Testis (tissue), 2 donors: ENCODE measurements at regions not wholly inside any gene's neighbourhood (a gene's known extent, or its start where the extent isn't known, plus 50 kb on each side); places are given as distances from the start of the nearest gene placed in this dataset.

Source experiments
- DNase-seq: peaks from one replicate; pipeline ENCODE4 v3.0.0-alpha.2; 2019
- H3K27ac ChIP-seq, 2 donors: fragments of 200-600 bp; sonication (generic); one replicate each; pipeline ENCODE4 v1.5.1; 2019
- H3K27me3 ChIP-seq: fragments of 200-600 bp; sonication (generic); one replicate; pipeline ENCODE4 v1.5.1; 2019
- H3K36me3 ChIP-seq: fragments of 200-600 bp; sonication (generic); one replicate; pipeline ENCODE4 v1.5.1; 2017; ENCODE audit warnings: low read depth; ENCODE audit errors: missing control alignments
- H3K4me1 ChIP-seq: fragments of 200-600 bp; sonication (generic); one replicate; pipeline ENCODE4 v1.5.1; 2019
- H3K4me3 ChIP-seq, 2 donors: fragments of 200-600 bp; sonication (generic); one replicate each; pipeline ENCODE4 v1.5.1; 2017 to 2019
- H3K9me3 ChIP-seq: fragments of 200-600 bp; sonication (generic); one replicate; pipeline ENCODE4 v1.5.1; 2017
- POLR2A ChIP-seq: fragments of 450-650 bp; IDR thresholded peaks from one replicate; pipeline ENCODE4 v1.6.1; 2017; ENCODE audit warnings: antibody characterized with exemption, mild to moderate bottlenecking, moderate library complexity
- WGBS, 2 donors: methylation state at CpG; one replicate each; pipeline ENCODE4 v1.1.5; 2018; 5-methylcytosine and 5-hydroxymethylcytosine counted together
- intact Hi-C: fragments of 100-400 bp; cut with DNase I; formaldehyde crosslinking; loops from one replicate; pipeline ENCODE4 v1.15.1; 2023; ENCODE audit warnings: low total_unique reads
- TF ChIP-seq, protein P1 (sequence below), 3 experiments: fragments of 450-650 bp in 2 of 3; fragments of 200-600 bp in 1 of 3; sonication (generic) in 1 of 3; IDR thresholded peaks; one replicate each; pipeline ENCODE4 v1.5.1; 2016 to 2019; ENCODE audit warnings: antibody characterized with exemption in 3 of 3, mild to moderate bottlenecking in 2 of 3, moderate library complexity in 1 of 3

DNA sequence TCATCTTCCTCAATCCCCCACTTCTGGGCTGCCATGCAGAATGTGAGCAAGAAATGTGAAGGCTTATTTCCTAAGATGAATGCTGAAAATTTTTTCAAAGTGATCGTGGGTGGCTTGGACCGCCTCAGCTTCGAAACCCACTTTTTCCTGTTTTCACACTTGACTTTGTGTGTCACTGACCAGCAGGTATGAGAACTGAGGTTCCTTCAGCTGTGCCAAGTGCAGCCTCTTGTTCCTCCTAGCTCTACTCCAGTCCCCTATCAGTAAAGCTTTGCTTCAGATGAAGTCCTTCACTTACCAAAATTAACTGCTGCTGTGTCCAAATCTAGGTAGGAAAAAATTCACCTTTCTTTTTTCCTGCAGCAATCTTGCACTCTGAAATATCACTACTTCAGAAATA is 382.6 kb downstream of the DTWD2 start:
- no peak overlapping the region for H3K4me3 ChIP-seq
- 84 to 91% methylated on average over 3 of the region's 3 CpGs for WGBS, 2 donors
- H3K27ac ChIP-seq: no peak overlapping the region
- TF ChIP-seq, protein P1, sequence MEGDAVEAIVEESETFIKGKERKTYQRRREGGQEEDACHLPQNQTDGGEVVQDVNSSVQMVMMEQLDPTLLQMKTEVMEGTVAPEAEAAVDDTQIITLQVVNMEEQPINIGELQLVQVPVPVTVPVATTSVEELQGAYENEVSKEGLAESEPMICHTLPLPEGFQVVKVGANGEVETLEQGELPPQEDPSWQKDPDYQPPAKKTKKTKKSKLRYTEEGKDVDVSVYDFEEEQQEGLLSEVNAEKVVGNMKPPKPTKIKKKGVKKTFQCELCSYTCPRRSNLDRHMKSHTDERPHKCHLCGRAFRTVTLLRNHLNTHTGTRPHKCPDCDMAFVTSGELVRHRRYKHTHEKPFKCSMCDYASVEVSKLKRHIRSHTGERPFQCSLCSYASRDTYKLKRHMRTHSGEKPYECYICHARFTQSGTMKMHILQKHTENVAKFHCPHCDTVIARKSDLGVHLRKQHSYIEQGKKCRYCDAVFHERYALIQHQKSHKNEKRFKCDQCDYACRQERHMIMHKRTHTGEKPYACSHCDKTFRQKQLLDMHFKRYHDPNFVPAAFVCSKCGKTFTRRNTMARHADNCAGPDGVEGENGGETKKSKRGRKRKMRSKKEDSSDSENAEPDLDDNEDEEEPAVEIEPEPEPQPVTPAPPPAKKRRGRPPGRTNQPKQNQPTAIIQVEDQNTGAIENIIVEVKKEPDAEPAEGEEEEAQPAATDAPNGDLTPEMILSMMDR (IDR thresholded peaks at IDR 0.05): no peak
- no peak for TF ChIP-seq POLR2A
- H3K36me3 ChIP-seq: no peaks in the 10 kb centered on the region
- no peaks in the 10 kb centered on the region for H3K27me3 ChIP-seq
- intact Hi-C loops: no loop called here
- no peaks in the 10 kb centered on the region for H3K9me3 ChIP-seq
- no peaks in the 10 kb centered on the region for H3K4me1 ChIP-seq
- DNase-seq: no peak

DNA sequence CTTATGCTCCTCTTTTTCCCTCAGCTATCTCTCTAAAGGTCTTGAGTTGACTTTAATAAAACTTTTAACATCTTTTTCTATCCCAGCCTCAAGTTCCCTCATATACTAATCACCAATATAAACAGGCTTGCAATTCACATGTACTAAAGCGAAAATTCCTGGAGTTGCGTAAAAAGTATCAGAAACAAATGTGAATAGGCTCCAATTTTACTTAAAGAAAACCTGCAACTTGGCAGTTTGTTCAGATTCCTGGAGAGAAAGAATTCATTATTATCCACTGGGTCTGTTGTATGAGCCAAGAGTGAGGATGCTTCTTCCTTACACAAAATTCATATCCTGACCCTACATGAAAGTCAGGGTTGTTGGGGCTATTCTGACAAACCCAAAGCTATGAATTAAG is 384.2 kb downstream of the DTWD2 start:
- Histone ChIP-seq H3K27ac (no peak overlapping the region), H3K9me3 (no peaks in the 10 kb centered on the region), H3K4me1 (no peaks in the 10 kb centered on the region), H3K4me3 (no peak overlapping the region), H3K36me3 (no peaks in the 10 kb centered on the region), H3K27me3 (no peaks in the 10 kb centered on the region)
- no peak for DNase-seq
- TF ChIP-seq, protein P1 (IDR thresholded peaks at IDR 0.05): no peak
- TF ChIP-seq POLR2A: no peak
- WGBS, 2 donors: 20 to 87% methylated on average over 2 of the region's 2 CpGs
- intact Hi-C loops: no loop called here

DNA sequence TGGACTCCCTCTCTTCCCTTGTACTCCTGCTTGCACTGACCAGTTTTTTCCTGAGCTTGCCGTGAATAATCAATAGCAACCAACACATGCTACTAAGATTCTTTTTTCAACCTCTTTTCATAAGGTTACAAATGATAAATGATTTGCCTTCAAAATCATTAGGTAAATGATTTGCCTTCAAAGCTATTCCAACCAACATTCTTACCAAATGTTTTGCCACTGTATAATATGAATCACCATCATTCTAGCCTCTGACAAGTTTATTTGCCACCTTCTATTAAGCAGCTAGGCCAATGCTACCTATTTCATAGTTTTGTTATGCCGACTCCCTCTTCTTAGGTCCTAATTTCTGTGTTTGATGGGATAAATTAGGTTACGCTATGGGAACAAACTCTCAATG is 385.1 kb downstream of the DTWD2 start:
- Histone ChIP-seq H3K4me1 (no peaks in the 10 kb centered on the region), H3K4me3 (no peak overlapping the region), H3K36me3 (no peaks in the 10 kb centered on the region), H3K27ac (no peak overlapping the region), H3K27me3 (no peaks in the 10 kb centered on the region), H3K9me3 (no peaks in the 10 kb centered on the region)
- intact Hi-C loops: no loop called here
- no peak for TF ChIP-seq POLR2A
- TF ChIP-seq, protein P1 (IDR thresholded peaks at IDR 0.05): no peak
- no peak for DNase-seq
- 95 to 96% methylated on average over 3 of the region's 3 CpGs for WGBS, 2 donors

DNA sequence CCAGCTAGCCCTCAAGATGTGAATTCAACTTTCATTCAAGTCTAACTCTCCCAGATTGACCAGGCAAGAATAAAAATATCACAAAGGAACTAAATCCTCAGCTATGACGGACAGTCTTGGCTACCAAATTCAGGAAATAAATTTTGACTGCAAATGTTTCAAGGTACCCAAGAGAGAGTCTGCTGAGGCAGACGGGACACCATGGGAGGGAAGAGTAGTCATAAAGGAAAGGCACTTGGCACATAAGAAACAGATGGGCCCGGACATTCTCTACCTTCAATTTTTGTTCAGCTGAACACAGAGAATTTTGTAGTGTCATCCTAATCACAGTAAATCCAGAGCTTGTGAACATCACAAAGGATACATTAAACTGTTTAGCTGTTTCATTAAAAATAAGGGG is 390.0 kb downstream of the DTWD2 start:
- WGBS, 2 donors: 85 to 93% methylated on average over 3 of the region's 3 CpGs
- H3K4me1 ChIP-seq: no peaks in the 10 kb centered on the region
- intact Hi-C loops: no loop called here
- H3K36me3 ChIP-seq: no peaks in the 10 kb centered on the region
- no peak for DNase-seq
- no peaks in the 10 kb centered on the region for H3K27me3 ChIP-seq
- no peaks in the 10 kb centered on the region for H3K9me3 ChIP-seq
- no peak overlapping the region for H3K27ac ChIP-seq
- no peak overlapping the region for H3K4me3 ChIP-seq
- TF ChIP-seq, protein P1 (IDR thresholded peaks at IDR 0.05): no peak
- no peak for TF ChIP-seq POLR2A

DNA sequence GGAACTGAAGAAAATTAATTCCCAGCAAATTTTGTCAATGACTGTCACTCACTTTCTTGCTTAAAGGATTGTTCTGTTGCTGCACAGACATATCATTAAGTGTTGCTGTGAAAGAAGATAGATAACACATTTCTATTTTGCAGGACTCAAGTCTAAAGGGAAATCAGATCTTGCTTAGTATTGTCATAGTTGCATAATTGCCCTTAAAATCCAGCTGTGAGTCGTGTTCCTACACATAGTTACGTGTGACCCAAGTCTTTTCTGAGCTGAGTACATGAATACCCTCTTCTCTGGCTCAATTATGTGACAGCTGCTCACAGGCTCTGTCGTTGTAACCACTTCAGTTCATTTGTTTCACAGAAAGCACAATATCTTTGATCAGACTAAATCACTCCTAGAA is 390.8 kb downstream of the DTWD2 start:
- Histone ChIP-seq H3K27me3 (no peaks in the 10 kb centered on the region), H3K27ac (no peak overlapping the region), H3K36me3 (no peaks in the 10 kb centered on the region), H3K4me1 (no peaks in the 10 kb centered on the region), H3K9me3 (no peaks in the 10 kb centered on the region), H3K4me3 (no peak overlapping the region)
- intact Hi-C loops: no loop called here
- DNase-seq: no peak
- 63 to 70% methylated on average over 3 of the region's 3 CpGs for WGBS, 2 donors
- TF ChIP-seq, protein P1 (IDR thresholded peaks at IDR 0.05): no peak
- TF ChIP-seq POLR2A: no peak
